H1 (cell line): ENCODE measurements at regions not wholly inside any gene's neighbourhood (a gene's known extent, or its start where the extent isn't known, plus 50 kb on each side); places are given as distances from the start of the nearest gene placed in this dataset.
"Not testable (repeated sequence)": the region's sequence is repeated elsewhere in the genome, so short reads cannot be mapped to it uniquely, and the experiment has no call there.

Source experiments
- CBX5 ChIP-seq: fragments of 300-800, 300-1000 bp; sonication (generic); IDR thresholded peaks from 2 replicates; pipeline ENCODE4 v1.7.1; 2016; ENCODE audit warnings: antibody characterized with exemption, low read length, low read depth
- POLR2A ChIP-seq, 2 experiments: IDR thresholded peaks; 1 replicate in 1 of 2; 2 replicates in 1 of 2; pipeline ENCODE4 v1.6.1; 2011; ENCODE audit warnings: low read depth in 2 of 2, low read length in 2 of 2, mild to moderate bottlenecking in 2 of 2; ENCODE audit errors: control extremely low read depth in 1 of 2
- SP1 ChIP-seq: IDR thresholded peaks from 2 replicates; pipeline ENCODE4 v1.6.1; 2011; ENCODE audit warnings: low read depth, low read length
- TEAD4 ChIP-seq: IDR thresholded peaks from 2 replicates; pipeline ENCODE4 v1.6.1; 2012; ENCODE audit warnings: low read depth, low read length, inconsistent platforms, mixed read lengths
- ZNF274 ChIP-seq: IDR thresholded peaks from 2 replicates; pipeline ENCODE4 v1.7.0; 2012; ENCODE audit warnings: low read length, borderline replicate concordance; ENCODE audit errors: extremely low read depth
- TF ChIP-seq, protein P1 (sequence below), 3 experiments: IDR thresholded peaks; 1 replicate in 2 of 3; 2 replicates in 1 of 3; pipeline versions ENCODE4 v1.5.1 to v1.6.1; 2011; ENCODE audit warnings: low read length in 3 of 3, mild to moderate bottlenecking in 3 of 3, inconsistent platforms in 2 of 3, low read depth in 1 of 3, moderate library complexity in 1 of 3; ENCODE audit not compliant: insufficient read depth in 1 of 3; ENCODE audit errors: control extremely low read depth in 1 of 3

DNA sequence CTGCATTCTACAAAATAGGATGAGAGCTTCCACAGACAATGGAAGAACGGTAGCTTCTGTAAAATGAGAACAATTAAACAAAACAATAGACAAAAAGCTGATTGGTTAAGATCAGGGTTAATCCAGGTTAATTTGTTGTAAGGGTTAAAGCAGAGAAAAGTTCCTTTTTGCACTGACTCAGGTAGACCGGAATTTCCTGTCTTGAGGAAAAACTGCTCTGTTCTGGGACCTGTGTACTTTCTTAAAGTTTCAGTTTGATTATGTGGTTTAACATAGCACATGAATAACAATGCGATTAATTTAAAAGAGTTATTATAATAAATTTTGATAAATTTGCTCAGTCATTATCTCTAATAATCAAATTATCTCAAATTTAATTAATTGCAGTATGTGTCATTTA is 86.5 kb upstream of the ZNF658 start:
- TF ChIP-seq, protein P1, sequence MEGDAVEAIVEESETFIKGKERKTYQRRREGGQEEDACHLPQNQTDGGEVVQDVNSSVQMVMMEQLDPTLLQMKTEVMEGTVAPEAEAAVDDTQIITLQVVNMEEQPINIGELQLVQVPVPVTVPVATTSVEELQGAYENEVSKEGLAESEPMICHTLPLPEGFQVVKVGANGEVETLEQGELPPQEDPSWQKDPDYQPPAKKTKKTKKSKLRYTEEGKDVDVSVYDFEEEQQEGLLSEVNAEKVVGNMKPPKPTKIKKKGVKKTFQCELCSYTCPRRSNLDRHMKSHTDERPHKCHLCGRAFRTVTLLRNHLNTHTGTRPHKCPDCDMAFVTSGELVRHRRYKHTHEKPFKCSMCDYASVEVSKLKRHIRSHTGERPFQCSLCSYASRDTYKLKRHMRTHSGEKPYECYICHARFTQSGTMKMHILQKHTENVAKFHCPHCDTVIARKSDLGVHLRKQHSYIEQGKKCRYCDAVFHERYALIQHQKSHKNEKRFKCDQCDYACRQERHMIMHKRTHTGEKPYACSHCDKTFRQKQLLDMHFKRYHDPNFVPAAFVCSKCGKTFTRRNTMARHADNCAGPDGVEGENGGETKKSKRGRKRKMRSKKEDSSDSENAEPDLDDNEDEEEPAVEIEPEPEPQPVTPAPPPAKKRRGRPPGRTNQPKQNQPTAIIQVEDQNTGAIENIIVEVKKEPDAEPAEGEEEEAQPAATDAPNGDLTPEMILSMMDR (IDR thresholded peaks at IDR 0.05; ENCODE audit: control extremely low read depth in 1 of 3, insufficient read depth in 1 of 3, low read depth in 1 of 3, low read length in 3 of 3): not testable (repeated sequence)
- not testable (repeated sequence) for TF ChIP-seq ZNF274; POLR2A (IDR thresholded peaks at IDR 0.05; ENCODE audit: control extremely low read depth in 1 of 2, low read depth in 2 of 2, low read length in 2 of 2); CBX5; TEAD4; SP1
